ENCODE measurements at regions not wholly inside any gene's neighbourhood (a gene's known extent, or its start where the extent isn't known, plus 50 kb on each side); places are given as distances from the start of the nearest gene placed in this dataset.

DNA sequence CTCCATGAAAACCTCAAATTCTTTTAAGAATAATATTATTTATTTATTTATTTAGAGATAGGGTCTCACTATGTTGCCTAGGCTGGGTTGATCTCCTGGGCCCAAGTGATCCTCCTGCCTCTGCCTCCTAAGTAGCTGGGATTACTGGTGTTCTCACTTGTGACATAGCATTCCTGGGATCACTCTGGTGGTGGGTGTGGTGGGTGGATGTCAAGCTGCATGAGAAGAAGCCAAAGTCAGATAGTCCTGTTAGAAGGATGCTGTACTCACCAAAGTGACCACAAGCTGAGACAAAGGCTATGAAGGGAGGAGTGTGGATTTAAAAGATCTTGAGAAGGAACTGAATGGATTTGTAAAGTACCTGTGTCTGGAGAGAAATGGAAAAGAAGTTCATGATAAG is 87.9 kb upstream of the SPON1 start:
- no peak for DNase-seq

DNA sequence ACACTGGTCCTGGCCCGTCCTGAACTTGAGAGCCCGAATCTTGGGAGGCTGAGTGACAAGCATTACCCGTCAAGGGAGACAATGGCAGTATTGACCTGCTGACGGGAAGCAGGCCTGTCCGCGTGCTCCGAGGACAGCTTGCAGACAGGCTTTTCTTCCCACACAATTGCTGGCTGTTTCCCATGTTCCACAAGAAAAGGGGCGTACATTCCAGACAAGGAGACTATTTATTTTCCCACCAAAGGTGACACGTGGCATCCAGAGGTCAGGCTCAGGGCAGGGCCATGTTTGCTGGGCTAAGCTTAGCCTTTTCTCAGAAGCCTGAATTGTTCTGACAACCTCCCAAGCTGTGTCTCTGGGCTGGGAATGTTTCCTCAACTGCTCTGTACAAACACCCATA is 86.9 kb upstream of the SPON1 start:
- DNase-seq: no peak

DNA sequence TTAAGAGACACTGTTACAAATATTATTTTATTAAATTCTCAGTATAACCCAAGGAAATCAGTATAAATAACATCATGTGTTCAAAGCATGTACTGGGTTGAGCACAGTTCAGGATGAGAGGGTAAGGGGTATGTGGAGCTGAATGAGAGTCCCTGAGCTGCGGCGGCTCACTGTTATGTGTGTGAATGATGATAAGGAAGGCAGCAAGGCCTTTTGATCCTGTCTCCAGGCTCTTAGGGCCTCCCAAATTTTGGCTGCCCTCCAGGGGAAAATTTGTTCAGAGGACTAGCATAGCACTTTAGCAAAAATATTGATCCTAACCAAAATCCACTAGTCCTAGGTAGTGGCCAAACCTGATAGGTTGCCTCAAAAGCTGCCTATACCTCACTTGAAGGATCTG is 86.1 kb upstream of the SPON1 start:
- no peak for DNase-seq

DNA sequence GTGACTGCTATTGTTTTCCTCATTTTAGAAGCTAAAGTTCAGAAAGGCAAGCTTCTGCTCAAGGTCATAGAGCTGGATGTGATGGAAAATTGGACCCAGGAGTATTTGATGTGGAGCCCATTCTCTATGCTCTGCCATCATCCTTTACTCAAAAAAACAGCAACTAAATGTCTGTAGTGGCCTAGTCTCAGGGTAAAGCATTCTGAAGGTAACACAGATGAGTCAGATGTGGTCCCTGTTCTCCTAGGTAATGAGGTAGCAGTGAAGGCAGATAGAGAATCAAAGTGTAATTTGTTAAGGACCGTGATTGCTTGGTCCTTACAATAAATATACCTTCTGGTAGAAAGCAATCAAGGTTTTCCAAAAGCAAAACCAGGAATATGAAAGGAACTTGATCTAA is 84.4 kb upstream of the SPON1 start:
- no peak for DNase-seq

DNA sequence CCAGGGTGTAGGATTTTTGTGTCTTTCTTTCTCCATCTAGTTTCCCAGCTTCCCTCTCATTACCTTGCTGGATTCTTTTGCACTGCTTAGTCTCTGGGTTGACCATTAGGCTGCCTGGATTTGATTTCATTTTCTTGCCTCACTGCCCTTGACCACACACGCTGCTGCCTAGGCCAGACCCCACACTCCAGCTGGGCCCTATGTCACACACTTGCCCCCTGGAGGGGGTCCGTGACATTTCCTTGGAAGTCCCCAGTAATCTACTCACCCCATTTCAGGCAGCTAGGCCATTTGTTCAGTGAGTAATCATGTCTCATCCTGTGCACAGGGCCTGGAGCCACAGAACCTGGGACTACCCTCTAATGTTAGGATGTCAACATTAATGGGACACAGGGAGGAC is 81.9 kb upstream of the SPON1 start:
- DNase-seq: no peak

DNA sequence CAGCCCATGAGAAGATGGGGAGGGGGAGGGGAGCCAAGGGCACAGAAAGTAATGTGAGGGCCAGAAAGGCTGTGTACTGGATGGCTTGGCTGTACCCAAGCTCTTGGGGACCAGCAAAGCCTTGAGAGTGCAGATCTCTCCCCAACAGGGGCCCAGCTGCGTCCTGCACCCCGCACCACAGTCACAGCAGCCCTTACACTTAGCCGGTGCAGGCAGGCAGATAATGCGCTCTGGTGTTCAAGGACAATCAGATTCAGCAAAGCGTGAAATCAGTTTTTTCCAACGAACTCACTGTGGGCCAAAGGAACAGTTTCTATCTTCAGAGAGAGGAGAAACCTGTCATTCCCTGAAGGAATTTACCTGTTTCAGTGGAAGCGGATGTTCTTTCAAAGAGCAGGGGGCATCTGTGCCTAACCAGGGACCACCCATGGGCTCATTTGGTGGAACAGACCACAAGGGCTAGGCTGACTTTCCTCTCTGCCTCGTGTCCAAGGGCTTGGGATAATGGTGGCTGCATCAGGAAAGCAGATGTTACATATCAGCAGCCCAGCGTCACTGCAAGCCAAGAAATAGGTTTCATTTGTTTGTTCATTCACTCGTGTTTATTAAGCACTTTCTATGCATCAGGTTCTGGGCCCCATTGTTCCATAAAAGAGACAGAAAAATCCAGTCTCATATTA is 81.2 kb upstream of the SPON1 start:
- DNase-seq: no peak

DNA sequence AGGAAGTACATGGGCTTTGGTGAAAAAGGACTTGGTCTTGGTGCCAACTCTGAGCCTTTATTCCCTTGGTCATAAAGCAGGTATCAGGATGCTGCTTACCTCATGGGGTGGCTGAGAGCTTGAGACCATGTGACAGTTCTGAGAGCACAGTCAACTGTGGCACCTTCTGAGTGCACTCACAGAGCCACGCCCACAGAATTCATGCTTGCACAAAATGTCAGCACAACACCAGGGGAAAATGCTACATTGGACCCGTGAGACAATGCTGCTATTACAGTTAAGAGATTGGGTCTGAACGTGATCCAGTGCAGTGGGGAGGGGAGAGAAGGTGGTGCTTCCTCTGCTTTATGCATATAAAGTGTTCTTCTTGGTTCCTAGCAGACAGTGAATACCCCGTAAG is 79.5 kb upstream of the SPON1 start:
- DNase-seq: no peak

DNA sequence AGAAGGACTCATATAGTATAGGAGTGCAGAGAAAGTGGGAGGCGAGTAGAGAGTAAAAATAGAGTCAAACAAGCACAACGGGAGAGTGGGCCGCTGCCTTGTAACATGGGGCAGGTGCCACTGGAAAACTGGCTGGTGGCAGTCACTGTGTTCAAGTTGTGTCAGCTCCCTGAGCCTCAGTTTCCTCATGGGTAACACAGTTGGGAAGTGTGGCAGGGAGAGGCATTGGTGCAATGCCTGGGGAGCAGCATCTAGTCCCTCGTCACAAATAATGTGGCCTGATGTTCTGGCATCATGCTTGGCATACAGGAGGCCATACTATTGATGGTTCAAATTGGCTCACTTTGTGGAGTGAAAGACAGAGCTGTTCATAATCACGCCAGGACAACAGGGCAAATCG is 78.9 kb upstream of the SPON1 start:
- DNase-seq: no peak

DNA sequence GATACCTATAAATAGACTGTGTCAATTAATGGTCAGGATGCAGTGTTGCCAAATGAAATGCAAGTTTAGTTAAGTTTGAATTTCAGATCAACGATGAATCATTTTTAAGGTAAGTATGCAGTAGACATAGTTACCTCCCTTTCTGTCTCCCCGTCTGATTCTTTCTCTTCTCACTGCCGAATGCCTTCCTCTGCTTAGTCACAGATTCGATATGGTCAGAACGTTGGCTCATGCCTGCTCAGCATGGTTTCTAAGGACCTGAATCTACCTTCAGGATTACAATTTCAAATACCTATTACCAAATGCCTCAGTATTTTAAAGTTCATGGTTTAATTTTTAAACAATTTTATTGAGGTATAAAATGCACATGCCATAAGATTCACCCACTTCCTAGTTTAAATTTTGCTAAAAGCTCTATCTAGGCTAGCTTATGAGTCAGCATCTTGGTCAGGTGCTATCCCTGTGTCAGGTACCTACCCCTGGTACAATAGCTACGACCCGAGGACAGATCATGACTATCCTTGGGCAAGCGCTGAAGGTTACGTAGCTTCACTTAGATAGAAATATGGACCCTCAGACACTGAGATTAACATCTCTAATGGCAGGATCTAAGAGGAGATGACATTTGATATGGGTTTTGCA is 78.2 kb upstream of the SPON1 start:
- DNase-seq: no peak

DNA sequence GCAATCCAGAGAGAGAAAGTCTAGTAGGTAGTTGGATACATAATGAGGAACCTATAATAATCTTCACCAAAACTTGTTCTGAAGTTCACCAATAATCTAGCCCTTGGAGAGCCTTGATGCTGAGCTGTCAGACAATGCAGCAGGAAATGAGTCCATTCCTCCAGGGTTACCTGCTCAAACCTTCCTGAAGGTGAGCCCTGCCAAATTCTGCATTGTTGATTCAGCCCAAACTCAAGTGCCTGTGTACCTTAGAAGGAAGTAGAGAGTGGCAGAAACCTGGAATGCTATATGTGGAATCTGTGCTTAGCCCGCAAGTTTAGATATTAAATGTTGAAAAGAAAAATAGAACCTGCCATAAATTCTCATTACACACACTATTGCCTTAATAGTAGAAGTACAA is 77.4 kb upstream of the SPON1 start:
- no peak for DNase-seq

DNA sequence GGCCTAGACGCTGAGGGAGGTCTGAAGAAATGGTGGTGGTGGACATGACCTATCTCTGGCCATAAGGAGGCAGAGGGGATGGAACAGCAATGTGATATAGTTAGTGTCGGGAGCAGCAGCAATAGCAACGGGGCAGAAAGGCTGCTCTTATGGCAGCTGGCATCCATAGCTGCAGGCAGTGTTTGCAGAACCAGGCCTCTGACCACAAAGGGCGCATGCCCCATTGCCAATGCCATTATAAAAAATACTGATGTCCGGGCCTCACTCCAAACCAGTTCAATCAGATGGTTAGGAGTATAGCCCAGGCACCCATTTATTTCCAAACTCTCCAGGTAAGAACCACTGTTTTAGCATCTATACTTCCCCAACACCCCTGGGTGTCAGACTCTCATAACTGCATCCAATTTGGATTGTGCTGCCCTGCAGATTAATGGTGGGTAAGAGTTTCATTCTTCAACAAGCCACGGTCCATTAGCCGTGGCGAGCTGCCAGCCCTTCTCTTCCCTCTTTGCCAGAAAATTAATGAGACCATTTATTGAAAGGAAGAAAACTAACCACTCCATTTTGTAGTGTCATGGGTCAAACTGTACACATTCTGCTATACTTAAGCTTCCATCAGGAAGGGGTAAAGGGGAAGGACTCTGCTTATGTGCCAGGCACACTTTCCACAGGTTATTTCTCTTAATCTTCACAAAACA is 72.8 kb upstream of the SPON1 start:
- DNase-seq: no peak

DNA sequence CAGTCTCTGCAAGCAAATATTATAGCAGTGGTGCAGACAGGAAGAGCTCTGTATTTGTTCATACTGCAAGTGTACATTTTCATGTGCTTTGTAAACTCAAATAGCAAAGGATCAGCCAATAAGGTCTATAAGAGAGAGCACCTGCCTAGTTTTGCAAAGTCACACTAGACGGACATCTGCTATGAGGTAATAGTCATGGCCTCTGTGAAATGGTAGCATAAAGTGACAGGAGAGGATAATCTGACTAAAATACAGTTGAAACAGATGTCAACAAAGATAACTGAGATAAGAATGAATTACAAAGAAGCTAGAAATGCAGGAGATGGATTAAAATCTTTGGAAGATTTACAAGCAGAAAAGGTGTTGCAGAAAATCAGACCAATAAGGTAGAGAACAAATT is 70.6 kb upstream of the SPON1 start:
- DNase-seq: no peak

DNA sequence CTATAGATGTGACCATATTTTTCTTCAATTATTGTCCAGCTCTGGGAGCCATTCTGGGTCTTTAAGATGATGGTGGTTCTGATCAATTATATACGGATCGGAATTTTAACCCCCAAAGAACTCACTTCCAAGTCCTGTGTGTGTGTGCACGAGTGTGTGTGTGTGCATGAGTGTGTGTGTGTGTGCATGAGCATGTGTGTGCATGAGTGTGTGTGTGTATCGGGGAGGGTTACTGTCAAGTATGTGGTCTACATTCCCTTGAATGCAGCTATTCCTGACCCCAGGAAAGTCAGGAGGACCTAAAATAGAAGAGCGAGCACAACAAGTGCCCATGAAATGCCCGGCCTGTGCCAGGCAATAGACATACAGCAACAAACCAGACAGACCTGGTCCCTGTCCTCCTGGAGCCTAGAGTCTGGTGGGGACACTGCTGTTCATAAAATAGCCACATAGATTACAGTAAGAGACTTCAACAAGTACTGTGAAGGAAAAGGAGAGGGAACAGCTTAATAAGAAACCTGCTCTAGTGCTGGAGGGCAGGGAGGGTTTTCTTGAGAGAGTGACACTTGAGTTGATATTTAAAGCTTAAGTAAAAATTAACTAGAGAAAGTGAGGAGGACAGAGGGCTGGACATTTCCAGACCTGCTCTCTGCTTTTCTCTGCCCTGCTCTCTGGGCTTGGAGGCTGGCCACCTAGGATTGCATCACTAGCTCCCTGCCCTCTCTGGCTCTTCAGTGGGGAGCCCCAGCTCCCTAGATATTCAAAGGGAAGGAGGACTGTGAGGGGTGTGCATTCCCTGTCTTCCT is 66.1 kb upstream of the SPON1 start:
- no peak for DNase-seq

DNA sequence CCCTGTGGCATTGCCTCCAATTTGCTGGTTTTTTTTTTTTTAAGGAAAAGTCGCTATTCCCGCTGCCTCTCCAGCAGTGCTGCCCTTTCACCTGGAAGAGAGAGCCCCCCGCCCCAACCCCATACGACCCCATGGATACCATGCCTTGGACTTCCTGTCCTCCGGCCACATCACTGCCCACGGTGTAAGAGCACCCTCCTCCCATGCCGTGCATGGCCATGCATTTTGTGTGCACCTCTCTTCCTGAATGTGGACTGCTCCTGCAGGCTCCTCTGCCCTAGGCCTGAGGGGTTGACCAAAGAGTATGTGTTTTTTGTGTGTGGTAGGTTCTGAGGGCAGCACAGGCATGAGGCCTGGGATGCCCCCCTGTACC is 65.6 kb upstream of the SPON1 start:
- no peak for DNase-seq

DNA sequence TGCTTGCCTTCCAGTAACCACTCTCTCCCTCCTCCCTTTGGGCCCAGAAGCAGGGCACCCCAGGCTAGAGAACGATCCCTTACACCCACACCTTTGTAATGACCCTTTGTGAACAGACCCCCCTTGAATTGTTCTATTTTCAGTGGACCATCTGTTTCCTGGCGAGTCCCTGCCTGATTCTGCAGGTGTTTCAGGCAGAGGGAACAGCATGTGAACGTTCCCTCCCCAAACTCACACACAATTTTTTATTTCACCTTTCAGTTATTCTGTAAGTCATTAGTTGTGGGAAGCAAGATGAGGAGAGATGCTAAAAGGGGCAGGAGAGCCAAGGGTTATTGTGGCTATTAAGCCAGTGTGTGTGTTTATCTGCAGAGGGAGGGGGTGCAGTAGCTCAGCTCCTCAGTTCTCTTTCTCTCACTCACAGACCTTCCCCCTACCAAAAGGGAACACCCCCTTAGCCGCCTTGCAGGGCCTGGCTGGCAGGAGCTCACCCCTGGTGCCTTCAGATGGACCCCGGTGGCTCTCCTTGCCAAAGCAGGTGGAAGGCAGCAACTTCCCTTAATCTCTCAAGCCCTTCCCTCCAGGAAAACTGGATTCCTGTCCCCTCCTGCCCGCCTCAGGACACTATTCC is 64.8 kb upstream of the SPON1 start:
- no peak for DNase-seq

DNA sequence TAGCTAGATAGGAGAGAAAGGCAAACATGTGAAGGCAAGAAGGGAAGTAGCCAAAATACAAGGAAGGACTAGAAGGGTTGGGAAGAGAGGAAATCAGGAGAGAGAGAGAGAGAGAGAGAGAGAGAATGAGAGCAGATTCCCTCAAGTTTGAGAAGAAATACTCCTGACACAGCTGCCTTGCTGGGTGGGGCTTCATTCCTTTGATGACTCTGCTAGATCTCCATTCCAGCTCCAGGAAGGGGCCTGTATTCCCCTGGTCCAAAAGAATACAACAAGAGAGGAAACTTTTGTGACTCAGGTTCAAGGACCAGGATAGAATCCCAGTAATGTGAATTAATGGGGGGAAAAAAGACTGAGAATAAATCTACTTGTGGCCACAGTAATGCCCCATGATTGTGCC is 62.9 kb upstream of the SPON1 start:
- no peak for DNase-seq

DNA sequence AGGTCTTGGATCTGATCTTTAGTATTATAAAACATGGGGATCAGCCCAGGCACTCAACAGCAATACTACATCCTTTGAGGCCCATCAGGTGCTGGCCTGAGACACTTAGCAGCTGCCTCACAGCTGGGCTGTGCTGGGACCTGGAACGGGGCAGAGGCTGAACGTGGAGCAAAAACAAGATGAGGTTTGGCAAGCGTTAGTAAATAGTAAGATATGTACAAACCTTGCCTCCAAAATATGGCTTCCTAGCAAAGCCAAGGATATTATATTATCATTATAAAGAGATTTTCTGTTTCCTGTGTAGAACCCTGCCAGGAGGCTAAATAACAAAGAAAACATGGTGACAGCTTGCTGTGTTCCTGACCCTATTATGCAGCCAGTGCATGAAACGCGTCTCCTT is 60.0 kb upstream of the SPON1 start:
- no peak for DNase-seq

DNA sequence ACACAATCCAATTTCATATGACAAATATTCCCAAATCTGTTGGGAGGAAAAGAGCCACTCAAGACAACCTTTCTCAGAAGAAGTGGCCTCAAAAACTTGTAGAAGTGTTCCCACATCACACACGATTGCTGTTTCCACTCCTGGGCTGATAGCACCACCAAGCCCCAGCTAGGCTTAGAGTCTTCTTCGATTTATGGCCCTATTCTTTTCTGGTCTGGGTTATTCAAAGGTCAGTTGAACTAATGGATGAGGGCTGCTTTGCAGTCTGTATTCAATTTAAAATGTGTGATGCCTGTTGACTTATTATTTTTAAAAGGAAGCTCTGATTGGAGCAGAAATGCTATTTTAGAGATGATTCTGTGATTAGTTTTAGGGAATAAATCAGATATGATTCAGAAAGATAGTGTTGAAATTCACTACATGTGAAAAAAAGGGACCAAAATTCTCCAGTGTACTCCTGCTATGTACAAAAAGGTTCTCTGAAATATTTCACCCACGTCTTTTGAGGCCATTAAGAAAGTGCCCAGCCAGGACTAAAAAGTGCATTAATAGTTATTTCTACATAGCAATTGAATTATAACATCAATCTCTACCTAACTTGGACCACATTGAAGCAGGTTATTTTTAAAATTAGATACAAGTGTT is 57.3 kb upstream of the SPON1 start:
- DNase-seq: no peak

DNA sequence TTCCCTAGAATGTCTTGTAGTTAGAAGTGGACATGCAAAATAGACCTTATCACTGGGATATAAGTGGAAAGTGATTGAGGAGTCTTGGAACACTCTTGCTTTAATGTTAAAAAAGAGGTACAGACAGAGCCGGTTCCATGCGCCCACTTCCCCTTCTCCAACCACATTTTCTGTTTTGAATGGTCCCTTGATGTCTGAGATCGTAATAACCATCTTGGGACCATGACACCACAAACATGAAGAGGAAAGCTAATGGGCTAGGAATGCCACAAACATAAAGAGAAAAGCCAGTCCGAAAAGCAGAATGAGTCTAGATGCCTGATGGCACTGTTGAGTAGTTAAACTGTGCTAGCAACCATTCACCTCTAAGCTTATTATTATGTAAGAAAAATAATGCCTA is 54.8 kb upstream of the SPON1 start:
- no peak for DNase-seq

DNA sequence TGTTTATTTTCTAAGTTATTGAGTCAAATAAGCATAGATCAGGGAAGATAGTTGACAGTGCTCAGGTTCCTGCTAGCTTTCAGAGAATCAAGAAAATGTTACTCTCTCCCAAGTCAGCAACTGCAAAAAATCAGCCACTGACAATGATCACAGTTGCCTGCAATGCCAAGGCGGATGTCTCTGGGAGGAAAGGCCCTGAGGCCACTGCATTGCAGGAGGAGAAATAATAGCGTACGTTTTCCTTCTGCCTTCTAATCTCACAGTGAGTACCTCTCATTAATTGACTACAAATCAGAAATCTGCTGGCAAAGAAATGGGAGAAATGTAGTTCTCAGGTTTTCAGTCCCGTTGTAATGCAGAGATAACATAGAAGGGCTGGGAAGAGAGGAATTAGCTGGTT is 54.0 kb upstream of the SPON1 start:
- DNase-seq: no peak
